Amniotic epithelial cell (primary cell): ENCODE measurements at regions not wholly inside any gene's neighbourhood (a gene's known extent, or its start where the extent isn't known, plus 50 kb on each side); places are given as distances from the start of the nearest gene placed in this dataset.

Experiments used
- DNase-seq: peaks from one replicate; pipeline ENCODE4 v3.0.0-alpha.2; 2010; ENCODE audit warnings: low read depth

DNA sequence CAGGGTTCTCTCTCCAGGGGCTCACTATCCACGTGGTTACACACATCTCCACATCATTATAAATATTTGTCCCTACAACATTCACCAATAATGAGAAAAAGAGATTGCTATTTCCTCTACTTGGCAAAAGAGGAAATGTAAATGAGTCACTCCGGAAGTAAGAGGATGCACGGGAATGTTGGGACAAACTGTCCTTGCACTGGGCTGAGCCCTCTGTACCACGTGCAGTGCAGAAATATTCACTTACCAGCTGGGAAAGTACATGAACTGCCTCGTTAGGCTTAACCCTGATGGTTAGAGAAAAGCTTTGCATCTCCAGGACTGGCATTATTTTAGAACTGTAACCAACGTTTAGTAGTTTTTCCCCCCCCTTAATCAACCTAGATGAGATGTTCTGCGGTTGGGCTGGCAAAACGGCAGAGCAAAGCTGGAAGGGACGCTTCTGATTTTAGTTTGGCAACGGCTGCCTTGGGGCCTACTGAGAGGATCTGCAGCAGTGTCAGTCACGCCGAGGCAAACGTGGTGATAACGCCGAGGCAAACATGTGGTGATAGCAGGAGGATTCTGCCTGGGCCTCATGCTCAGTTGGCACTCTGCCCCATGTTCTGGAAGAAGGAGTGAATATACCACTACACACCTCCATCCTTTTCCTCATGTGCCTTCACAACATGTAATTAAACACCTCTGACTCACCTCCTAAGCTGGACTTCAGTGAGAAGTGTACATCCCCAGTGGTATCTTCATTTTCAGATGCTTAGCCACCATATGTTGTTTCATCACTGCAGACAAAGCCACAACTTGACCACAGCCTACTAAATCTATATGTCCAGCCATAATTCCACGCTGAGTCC lies 661.4 kb upstream of the KLF4 start:
- peak; percentile 90 for DNase-seq

DNA sequence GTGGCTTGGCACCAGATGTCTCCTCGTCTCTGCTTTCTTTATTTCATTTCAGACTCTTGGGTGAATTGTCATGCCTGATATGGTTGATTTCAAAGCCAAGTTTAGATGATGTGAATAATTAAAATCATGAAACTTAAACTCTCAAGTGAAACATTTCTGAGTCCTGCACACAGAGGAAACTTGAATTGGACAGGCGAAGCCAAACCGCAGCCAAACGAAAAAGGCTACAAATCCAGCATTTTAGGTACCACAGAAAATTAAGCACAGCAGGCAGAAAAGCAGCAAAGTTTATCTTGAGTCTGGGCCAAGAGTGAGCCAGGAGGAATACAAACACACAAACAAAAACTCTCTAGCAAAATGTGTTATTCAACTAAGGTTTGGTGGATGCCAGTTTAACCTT lies 659.8 kb upstream of the KLF4 start:
- no peak for DNase-seq

DNA sequence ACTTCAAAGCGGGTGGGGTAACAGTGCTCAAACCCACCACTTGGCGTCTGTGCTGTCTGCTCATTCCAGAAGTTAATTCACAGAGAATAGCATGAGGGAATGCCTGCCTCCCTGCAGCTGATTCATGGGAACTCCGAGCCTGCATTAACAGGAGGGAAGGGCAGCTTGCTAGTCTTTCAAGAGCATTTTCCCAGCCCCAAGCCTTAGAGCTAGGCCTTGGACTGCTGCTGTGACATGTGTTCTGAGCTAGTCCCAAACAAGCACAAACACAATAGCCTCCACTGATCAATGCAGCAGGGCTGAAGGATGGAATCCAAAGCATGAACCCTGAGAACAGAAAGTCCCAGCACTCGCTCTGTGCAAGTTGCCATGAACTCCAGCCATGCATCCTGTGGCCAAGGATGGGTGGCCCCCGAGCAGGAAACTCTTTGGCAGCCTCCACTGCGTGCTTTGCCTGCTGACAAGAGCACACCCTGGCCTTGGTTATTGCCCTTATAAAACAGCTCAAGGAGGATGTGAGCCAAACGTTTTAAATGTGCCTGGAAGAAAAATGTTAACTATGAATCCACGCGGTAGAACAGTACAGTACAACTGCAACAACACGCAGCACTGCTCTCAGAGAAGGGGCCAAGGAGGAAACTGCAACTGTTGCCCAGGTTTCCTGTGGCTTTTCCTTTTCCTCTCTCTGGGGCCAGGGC lies 653.1 kb upstream of the KLF4 start:
- DNase-seq = peak; percentile 73

DNA sequence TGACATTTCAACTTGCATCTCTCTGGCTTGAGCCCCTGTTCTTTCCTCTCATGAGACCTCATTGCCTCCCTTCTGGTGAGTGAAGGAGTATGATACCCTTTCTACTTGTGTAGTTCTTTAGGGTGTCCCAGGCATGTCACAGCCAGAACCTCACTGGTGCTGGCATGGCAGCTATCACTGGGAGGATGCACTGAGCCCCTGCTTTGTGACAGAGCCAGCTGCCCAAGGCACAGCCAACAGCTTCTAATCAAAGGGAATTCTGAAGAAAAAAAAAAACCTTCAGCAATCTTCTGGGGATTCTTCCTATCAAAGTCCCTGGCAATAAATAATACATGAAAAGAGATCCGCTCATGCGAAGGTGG lies 652.6 kb upstream of the KLF4 start:
- no peak for DNase-seq

DNA sequence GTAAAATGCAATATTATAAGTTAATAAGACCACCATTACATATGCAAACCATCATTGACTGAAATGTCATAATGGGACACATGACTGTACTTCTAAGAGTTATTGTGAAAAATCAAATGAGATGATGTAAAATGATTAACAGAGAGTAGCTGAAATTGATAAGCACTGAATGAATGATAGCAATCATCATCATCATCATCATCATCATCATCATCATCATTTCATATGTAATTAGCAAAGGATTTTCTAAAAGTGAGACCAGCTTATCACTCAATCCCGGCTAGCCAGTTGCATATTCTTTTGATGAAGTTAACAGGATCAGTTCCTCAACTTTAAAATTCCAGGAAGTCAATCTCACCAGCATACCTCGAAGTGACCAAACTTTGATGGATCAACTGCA lies 650.3 kb upstream of the KLF4 start:
- no peak for DNase-seq

DNA sequence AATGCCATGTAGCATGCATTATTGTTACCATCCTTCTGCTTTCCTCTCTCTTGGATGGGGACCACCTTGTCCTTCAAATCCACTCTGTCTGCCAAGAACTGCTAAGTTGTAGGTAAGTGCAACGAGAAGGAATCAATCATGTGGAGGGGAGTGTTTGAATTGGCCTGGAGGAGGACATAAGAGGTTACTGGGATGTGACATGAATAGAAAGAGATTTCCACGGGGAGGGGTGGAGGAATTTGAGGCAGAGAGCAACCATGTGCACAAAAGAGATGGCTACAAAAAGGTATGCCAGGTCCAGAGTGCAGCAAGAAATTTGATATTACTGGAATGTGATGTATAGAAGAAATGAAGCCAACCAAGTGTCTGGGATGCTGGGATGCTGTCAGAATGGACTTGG lies 648.9 kb upstream of the KLF4 start:
- DNase-seq = no peak

DNA sequence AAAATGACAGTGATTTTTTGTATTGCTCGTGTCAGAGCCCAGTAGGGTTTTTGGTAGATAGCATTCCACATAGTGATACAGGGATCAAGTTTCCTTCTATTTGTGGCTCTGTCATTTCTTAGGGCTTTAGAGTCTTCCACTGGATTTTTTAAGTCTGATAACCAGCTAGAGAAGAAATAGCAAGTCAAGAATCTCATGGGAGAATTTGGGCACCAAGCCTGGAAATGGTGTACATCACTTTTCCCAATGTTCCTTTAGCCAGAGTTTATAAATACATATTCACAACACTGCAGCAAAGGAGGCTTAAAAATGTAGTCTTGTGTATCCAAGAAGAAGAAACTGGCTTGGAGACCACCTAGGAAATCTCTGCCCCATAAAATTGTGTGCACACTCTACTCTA lies 647.1 kb upstream of the KLF4 start:
- DNase-seq = no peak

DNA sequence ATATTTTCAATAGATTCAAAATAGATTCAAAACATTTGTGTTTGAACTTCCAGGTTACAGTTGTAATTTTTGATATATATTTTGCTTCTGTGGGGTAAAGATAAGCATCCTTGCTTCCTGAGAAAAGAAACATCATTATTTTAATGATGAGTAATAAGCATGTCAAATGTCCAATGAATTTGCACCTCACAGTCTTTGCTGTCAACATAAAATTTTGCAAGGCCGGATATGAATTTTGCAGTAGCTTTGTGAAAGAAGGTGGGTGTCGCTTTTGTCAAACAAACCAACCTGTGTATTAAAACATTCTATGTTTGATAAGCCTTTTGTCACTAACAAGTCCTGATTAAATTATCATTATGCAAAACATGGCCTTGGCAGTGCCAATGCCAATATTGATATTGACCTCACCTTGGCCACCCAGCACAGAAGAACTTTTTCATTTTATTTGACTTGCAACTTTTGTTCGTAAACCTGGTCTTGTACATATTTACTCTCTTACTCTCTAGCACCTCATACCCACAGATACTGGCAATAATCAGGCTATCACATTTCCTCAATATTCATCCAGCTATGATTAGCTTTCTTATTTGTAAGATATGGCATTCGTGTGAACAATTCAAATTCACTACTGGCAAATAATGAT lies 645.0 kb upstream of the KLF4 start:
- no peak for DNase-seq

DNA sequence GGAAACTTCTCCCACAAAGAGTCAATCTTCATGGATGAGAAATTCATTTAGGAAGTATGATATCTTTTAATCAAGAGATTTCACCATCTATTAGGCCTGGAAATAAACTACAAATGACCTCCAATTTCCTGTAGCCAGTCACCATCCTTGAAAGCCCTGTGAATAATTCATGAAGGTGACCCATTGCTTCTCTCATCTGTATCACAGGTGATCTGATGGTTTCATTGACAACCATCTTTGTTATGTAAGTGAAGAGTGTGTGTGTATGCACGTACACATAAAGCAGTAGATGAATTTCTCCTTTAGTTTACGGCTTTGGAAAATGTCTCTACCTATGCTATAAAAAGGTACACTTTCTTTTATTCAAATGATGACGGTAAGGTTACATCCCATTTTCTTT lies 644.1 kb upstream of the KLF4 start:
- DNase-seq = no peak

DNA sequence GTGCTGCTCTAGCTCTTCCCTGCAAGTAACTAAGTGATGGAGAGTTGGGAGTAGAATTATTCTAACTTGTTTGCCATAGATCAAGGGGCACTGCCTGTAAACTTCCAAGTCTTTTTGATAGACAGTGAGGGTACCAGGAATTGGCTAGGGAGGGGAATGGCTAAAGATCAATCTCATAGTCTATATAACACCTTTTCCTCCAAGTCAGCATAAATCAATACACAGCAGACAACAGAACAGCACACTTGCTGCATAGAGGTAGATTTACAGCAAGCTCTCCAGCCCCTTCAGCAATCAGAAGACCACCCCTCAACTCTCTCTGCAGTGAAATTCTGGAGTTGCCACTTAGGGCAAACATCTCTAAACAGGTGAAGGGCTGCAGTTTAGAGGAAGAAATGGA lies 643.5 kb upstream of the KLF4 start:
- DNase-seq = no peak

DNA sequence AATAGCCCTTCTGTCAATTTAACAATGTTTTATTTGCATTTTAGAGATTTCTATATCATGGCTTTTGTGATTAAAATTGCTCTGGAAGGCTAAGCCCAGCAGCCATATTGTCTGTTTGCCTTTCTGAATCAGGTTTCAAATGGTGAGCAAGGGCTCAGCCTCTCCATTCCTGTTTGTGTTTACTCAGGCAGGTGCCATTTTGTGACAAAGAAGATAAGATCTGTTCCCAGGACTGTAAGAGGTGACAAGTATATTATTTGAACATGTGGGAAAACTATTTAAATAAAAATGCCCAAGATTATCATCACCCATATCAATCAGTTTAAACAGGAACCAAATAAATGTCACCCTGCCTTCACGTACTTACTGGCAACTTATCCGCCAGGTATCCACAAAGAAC lies 641.3 kb upstream of the KLF4 start:
- DNase-seq = no peak

DNA sequence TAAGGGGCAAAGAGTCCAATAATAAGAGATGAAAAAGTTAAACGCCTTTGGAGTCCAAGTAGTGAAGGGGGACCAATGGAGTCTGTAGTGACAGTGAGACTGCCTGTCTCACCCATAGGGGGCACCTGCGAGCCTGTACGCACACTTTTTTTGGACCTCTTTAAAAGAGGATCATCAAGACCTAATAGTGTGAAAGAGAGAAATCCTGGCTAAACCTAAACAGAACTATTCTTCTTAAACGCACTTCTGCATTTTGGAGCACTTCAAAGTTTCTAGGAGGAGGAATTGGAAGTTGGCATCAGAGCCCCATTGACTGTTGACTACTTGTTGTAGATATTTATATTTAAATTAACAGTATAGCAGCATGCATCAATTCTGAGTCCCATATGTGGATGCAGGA lies 636.1 kb upstream of the KLF4 start:
- DNase-seq = no peak

DNA sequence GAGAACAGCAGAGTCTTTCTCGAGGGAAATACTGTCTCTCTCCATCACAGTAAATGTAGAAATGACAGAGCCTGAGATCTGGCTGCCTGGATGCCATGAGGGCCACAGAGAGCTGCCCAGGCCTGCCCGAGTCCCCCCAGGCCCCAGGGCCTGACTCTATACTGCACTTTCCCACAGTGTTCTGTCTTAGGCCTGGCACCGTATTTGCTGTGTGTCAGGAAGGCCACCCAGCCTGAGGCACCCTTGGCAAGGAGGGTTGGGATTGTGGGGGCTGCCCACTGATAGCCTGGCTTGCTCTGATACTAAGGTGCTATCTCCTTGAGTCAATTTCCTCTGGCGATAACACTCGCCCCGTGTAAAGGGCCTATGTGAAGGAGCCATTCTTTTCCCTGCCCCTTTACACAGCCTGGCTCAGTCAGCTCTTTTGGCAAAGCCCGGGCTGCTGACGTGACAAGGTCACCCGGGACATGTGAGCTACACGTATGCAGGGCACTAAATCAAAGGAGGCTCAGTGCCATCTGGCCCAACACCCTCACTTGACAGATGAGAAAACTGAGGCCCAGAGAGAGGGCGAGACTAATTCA lies 630.1 kb upstream of the KLF4 start:
- no peak for DNase-seq

DNA sequence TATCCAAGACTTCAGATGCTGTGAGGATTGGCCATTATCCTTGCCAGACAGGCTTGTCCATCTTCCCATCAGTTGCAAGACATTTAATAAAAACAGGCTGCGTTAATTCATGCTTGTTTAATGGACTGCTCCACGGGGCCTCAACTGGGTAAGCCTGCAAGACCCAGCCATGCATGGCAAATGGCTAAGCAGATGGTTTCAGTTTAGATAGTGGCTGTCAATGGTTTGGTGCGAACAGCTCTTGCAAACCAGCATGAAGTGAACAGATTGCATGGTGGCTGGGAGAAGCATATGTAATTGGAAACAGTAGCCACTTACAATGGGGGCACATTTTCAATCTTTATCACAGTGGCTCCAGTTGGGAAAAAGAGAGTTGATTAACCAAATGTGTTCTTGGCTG lies 628.2 kb upstream of the KLF4 start:
- no peak for DNase-seq

DNA sequence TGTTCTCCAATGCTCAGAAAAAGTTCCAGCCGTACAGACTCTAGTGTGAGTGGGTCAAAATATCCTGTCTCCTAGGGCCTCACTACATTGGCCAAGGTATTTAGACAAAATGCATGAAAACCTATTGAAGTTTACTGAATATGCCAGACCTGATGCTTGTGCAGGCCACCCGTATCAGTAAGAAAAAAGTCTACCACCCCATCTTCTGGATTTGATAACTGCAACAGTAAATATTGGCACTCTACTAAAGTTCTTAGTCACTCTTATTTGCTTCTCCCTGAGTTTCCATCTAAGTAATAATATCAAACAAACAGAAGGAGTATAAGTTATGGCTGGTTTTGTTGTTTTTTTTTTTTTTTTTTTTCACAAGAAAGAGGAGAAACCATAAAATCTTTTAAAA lies 627.7 kb upstream of the KLF4 start:
- no peak for DNase-seq

DNA sequence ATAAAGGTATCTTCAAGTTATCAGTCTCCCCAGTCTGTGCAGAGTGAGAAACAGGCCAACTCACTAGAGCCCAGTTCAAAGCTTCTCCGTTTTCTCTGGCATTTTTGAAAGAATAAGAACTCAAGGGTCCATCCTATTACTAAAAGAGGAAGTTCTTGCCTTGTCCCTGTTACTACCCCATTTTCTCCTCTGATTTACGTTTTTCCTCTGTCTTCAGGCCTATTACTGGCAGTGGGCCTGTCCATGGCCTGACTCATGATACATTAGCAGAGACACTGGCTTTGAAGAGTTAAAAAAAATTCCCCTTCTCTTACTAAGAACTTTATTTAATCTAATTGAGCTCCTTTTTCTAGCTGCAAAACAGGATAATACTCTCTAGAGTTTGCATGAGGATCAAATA lies 624.0 kb upstream of the KLF4 start:
- no peak for DNase-seq

DNA sequence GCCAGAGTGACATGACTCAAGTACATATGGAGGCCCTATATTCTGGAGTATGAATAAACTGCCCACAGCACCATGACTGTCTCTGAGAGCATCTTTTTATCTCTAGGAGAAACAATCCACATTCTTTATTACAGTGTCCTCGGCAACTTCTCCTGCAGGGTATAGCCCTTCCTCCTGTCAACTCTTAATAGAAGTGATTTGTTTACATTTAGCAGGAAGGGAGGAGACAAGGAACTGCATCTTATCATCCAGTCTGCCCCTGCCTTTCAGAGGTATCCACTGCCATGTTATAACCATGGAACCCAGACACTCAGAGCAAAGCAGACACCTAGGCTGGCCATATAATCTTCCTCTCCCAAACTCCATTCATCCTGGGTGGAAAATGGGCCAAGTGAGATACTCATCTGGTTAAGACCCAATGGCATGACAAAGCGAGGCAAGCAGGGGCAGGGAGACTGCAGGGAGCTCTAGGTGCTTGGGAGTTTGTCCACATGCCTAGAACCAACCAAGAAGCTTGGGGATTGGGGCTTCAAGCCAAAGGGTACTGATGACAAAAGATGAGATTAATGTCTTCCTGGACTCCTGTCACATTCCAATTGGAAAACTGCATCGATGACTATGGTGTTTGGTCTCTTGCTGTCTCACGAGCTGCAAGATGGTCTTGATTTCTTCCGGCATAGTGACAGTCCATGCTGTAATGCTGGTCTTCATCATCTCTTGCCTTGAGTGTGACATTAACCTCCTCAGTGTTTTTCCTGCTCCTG lies 620.5 kb upstream of the KLF4 start:
- no peak for DNase-seq

DNA sequence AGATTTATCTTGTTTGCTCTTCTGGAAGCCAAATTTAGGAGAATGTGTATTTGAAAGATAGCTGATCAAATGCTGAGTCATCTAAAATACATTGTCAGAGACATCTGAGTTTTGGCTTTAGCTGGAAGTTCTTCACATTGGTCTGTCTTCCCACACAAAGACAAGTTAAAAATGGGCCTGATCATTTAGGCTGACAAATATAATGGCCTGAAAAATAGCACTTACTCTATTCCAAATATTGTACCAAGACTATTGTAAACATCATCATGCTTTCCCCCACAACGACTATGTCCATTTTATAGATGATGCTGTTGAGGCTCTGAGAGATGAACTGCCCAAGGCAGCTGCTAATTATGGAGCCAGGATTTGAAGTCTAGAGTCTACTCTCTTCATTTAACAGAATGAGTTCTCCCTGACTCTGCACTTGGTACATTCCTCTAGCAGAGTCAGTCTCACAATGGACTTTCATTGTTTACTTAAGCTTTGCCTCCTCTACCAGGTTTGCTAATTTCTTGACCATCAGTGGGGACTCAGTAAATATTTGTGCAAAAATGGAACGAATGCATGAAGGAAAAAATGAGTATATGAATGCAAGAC lies 619.4 kb upstream of the KLF4 start:
- no peak for DNase-seq

DNA sequence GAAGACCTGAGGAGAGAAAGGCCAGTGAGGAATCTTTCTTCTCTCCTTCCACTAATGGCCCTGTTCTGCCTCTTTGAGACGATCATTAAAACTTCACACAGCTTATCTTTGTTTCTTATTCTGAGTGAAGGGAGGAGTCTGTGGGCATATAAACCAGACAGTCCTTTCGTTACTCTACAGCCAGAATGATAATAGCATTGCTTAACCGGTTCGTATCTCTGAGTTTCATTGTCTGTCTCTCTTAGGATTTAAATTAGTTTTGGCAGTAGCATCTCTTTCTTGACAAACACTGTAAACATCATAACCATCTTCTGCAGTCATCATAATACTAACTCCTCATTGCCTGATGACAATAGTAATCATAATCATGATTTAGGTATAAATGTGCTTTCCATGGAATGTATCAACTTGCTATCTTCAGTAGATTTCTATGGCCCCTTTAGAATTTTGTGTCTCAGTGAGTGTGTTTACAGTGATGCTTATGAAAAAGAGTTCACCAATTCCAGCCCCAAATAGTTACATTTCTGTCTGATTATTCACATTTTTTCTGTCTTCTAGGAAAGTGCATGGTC lies 618.8 kb upstream of the KLF4 start:
- DNase-seq = peak; percentile 48

DNA sequence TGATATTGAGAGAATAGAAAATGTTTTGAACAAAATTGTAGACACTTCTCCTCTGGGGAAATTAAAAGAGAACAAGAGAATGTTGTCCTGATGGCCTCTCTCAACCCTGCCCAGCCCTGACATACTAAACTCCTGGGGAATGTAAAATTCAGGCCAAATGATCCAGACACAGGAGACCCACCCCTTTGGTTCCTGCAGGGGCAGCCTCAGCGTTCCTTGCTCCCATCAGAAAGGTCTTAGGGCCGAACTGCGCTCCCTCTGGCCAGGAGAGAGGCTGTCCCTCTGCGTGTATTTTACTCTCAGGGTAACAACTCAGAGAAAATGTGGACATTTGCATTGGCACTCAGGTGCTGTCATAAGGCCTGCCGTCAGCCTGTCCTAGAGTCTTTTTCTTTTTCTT lies 616.3 kb upstream of the KLF4 start:
- DNase-seq = no peak

DNA sequence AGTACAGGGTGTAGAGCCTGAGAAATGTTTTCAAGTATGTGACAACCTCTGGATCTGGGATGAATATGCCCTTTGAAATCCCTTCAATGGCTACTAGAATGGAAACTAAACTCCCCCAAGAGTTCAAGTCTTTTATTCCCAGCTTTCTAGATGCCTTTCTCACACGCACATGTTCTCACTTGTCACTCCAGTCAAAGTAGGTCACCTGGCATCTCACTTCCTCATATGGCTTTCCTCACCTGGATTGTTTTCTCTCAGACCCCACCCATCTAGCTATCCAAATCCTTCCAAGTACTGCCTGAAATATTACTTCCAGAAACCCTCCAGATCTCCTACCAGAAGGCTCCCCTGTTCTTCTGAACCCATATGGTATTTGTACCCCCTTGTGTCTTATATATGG lies 615.4 kb upstream of the KLF4 start:
- DNase-seq = no peak
